Activated CD4-positive, alpha-beta T cell treated with anti-CD3 and anti-CD28 coated beads, Interleukin-2, Interleukin-4, amounts not matched to agents 100 ng/mL and 50 ng/mL, durations not matched to agents 16 hours and 8 hours (primary cell): ENCODE measurements at regions not wholly inside any gene's neighbourhood (a gene's known extent, or its start where the extent isn't known, plus 50 kb on each side); places are given as distances from the start of the nearest gene placed in this dataset.

Experiments used
- DNase-seq: peaks from one replicate; pipeline ENCODE4 v3.0.0-alpha.2; 2020; ENCODE audit warnings: low spot score

GRCh38 chr3:148297013-148297412 lies 400.7 kb upstream of the AGTR1 start:
- no peak for DNase-seq

GRCh38 chr3:148307443-148307843 lies 390.3 kb upstream of the AGTR1 start:
- no peak for DNase-seq

GRCh38 chr3:148309390-148310035 lies 388.2 kb upstream of the AGTR1 start:
- DNase-seq = peak; percentile 48

GRCh38 chr3:148315756-148316155 lies 381.9 kb upstream of the AGTR1 start:
- no peak for DNase-seq

GRCh38 chr3:148318240-148318639 lies 379.5 kb upstream of the AGTR1 start:
- no peak for DNase-seq

- DNase-seq = peak; percentile 65
Measured at GRCh38 chr3:148319161-148319915, 378.4 kb upstream of the AGTR1 start.

GRCh38 chr3:148319960-148320359 lies 377.7 kb upstream of the AGTR1 start:
- DNase-seq = no peak

GRCh38 chr3:148329481-148330235 lies 368.0 kb upstream of the AGTR1 start:
- no peak for DNase-seq

- DNase-seq = no peak
Measured at GRCh38 chr3:148330542-148330941, 367.2 kb upstream of the AGTR1 start.

- no peak for DNase-seq
Measured at GRCh38 chr3:148331081-148331846, 366.4 kb upstream of the AGTR1 start.

GRCh38 chr3:148332509-148332908 lies 365.2 kb upstream of the AGTR1 start:
- DNase-seq = no peak

GRCh38 chr3:148333091-148333490 lies 364.6 kb upstream of the AGTR1 start:
- no peak for DNase-seq

GRCh38 chr3:148335612-148336011 lies 362.1 kb upstream of the AGTR1 start:
- no peak for DNase-seq

GRCh38 chr3:148343416-148343815 lies 354.3 kb upstream of the AGTR1 start:
- DNase-seq = no peak

- no peak for DNase-seq
Measured at GRCh38 chr3:148344521-148344920, 353.2 kb upstream of the AGTR1 start.

- DNase-seq = no peak
Measured at GRCh38 chr3:148360051-148360450, 337.7 kb upstream of the AGTR1 start.

- DNase-seq = no peak
Measured at GRCh38 chr3:148366743-148367410, 330.8 kb upstream of the AGTR1 start.

- no peak for DNase-seq
Measured at GRCh38 chr3:148367756-148368155, 329.9 kb upstream of the AGTR1 start.

- DNase-seq = no peak
Measured at GRCh38 chr3:148369381-148369780, 328.3 kb upstream of the AGTR1 start.

- DNase-seq = no peak
Measured at GRCh38 chr3:148372206-148372875, 325.4 kb upstream of the AGTR1 start.

- DNase-seq = no peak
Measured at GRCh38 chr3:148373961-148374360, 323.7 kb upstream of the AGTR1 start.
